T-helper 1 cell treated with Interleukin-12 subunit alpha and Interleukin-12 subunit beta and Interleukin-4 antibody, amounts not matched to agents 30 ng/mL and 1 ng/mL, for 36 hours (primary cell): ENCODE measurements at regions not wholly inside any gene's neighbourhood (a gene's known extent, or its start where the extent isn't known, plus 50 kb on each side); places are given as distances from the start of the nearest gene placed in this dataset.

Experiments
- intact Hi-C: fragments of 100-400 bp; cut with micrococcal nuclease; formaldehyde crosslinking; loops from one replicate; pipeline ENCODE4 v1.15.1; 2024

- intact Hi-C loops: no loop called here
These were observed 576.7 kb upstream of the SALL3 start for GRCh38 chr18:78402966-78403365.

GRCh38 chr18:78403371-78403770 is 576.2 kb upstream of the SALL3 start:
- intact Hi-C loops: no loop called here

GRCh38 chr18:78405763-78406162 is 573.9 kb upstream of the SALL3 start:
- intact Hi-C loops: no loop called here

DNA sequence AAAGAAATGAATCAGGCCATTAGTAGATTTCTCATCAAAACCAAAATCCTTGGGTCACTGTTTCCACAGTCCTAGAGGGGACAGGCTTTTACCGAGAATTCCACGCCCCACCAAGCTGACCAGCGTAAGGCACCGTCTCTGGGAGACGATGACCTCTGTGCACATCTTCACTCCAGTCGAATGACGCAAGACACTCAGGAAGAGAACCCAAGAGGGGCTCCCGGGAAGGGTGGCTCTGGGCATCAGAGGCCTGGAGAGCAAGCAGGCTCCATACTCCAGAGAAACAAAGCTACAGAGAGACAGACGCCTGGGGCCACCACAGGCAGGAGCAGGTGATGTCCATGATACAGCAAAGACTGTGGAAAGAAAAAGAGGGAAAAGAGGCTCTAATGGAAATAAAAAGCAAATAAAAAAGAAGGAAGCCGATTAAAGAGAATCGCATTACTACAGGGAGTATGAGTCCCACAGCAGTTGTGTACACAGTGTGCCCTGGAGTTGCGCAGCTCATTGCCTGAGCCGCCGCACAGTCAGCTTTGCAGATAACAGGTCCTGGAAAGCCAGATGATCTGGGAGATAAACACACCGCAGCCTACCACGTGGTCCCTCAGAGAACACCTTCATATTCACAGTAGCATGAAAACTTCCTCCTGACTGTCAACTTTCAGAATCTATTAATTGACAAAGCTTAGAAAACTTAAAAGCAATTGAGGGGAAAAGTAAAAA is 572.7 kb upstream of the SALL3 start:
- intact Hi-C loops: no loop called here

DNA sequence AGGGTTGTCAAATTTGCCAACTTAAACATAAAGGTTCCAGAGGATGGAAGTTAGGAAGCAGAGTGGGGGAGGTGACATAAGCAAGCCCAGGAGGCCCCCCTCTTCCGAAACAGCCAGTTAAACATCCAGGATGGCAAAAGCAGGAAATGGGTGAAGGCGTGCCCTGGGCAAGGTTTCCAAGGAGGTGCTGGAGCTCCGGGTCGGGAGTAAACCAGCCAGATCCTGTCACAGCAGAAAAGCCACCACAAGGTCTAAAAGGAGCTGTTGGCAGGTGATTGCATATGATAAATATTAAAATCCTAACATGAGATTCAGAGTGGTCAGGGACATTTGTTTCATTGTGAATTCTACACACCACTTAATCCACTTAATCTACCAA is 572.2 kb upstream of the SALL3 start:
- intact Hi-C loops: no loop called here

DNA sequence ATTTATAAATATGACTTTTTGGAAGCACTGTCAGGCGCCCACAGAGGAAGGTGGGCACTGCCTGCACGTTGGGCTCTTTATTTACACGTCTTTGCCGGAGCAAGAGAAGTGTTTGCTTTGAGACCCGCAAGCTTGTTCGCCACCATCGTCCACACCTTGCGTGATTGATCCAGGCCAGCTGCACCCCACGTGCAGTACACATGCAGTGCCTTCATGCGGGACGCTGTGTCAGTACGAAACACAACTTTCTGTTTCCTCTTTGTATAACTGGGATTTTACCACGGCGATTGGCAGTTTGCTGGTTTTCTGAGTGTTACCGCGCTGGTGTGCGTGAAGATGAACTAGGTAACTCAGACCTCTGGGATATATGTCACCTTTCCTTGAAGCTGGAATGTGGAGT is 571.0 kb upstream of the SALL3 start:
- intact Hi-C loops: no loop called here

DNA sequence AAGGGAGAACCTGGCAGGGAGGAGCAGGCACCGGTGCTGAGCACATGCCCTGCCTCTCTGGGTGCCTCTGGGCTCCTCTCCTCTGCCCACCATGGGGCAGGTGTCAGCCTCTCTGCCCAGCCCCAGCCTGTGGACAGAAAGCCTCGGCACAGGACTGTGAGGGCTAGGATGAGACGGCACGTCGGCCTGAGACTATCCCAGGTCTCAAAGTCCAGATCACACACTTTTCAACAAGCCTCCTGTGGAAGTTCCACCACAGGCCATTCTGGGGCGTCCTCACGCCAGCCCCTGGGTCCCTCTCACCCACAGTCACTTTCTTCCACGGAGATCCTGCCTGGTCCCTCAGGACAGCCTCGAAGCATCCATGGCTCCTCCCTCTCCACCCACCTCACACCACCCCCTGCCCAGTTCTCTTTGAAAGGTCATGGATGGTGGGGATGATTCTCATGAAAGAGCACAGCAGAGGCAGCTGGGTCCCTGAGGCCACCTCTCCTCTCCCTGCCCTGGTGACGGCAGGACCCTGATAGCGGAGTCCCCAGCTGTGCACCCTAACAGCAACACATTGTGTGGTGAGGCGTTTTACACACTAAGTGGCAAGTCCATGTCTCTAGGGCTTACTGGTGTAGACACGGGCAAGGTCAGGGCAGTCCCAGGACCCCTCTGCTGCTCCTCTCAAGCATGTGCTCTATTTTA is 569.4 kb upstream of the SALL3 start:
- intact Hi-C loops: no loop called here

DNA sequence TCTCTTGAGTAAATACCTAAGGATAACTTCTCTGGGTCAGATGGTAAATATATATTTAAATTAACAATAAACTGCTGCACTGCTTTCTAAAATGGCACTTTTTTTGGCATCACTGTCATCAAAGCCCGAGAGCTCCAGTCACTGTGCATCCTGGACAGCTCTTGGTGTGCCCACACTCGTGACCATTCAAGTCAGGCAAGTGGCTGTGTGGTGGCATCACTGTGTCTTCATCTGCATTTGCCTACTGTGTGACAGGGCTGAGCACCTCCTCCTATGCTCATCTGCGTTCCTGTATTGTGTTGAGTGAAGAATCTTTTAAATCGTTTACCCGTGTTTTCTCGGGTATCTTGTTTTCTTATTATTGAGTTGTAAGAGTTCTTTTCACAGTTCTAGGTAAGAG is 568.1 kb upstream of the SALL3 start:
- intact Hi-C loops: no loop called here

DNA sequence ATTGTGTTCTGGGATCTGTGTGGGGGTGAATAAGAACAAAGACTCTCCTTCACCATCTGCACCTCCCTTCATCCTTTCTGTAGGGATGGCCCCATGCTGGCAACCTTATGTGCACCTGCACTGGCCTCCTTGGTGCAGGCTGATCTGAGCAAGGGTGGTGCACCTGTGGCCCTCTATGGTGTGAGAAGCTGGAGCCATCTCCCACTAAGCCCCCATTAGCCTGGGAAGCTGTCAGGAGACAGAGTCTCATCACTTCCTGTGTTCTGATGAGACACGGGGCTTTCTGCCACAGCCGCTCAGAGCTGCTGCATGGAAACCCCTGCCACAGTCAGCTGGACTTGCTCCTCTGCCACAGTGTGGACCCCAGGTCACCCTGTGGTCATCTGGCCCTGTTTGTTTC is 565.3 kb upstream of the SALL3 start:
- intact Hi-C loops: no loop called here

- intact Hi-C loops: no loop called here
These were observed 562.8 kb upstream of the SALL3 start for GRCh38 chr18:78416853-78417252.

GRCh38 chr18:78418379-78418778 is 561.2 kb upstream of the SALL3 start:
- intact Hi-C loops: no loop called here

- intact Hi-C loops: no loop called here
These were observed 560.4 kb upstream of the SALL3 start for GRCh38 chr18:78419171-78419570.

GRCh38 chr18:78420116-78420515 is 559.5 kb upstream of the SALL3 start:
- intact Hi-C loops: no loop called here

DNA sequence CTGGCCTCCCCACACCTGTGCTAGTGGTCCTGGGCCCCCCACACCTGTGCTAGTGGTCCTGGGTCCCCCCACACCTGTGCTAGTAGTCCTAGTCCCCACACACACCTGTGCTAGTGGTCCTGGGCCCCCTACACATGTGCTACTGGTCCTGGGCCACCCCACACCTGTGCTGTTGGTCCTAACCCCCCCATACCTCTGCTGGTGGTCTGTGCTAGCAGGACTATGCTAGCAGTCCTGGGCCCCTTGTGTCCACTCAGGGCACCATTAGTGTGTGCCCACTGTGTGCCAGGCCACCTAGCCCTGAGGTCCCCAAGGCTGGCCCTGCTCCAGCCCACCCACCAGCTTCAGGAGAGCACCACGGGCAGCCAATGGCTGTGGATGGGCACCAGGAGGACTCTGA is 558.2 kb upstream of the SALL3 start:
- intact Hi-C loops: no loop called here

DNA sequence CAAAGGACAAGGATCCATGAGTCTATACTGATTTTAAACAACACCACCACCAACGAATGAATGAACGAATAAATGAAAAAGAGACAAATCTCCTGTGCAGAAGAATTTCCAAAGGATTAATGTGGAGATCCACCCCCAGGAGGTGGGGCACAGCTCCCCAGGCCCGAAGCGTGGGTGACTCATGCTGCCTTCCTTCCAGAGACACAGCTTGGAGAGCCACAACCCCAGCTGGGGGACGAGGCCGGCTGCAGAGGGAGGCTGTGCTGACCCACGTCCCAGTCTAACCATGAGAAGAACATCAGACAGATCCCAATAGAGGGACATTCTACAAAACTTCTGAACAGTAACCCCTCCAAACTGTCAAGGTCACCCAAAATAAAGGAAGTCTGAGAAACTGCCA is 557.3 kb upstream of the SALL3 start:
- intact Hi-C loops: no loop called here

DNA sequence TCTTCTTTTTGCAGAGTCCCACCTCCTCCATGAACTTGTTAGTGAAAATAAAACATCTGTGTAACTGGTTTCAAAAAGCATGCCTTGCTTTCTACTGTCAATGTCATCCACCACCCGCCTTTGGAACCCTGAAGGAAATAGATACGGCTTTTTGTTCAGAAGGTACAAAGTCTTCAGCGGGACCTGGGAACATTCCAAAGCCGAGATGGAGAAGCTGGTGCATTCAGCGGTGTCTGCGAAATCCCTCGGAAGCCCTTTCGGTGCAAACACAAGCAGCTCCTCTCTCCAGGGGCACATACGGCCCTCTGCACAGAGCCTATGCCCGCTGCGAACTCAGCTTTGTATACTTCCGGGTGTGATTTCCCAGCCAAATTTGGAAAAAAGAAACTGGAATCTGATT is 555.8 kb upstream of the SALL3 start:
- intact Hi-C loops: no loop called here

- intact Hi-C loops: no loop called here
These were observed 555.1 kb upstream of the SALL3 start for GRCh38 chr18:78424403-78425018.

- intact Hi-C loops: no loop called here
These were observed 554.6 kb upstream of the SALL3 start for GRCh38 chr18:78425019-78425412.

DNA sequence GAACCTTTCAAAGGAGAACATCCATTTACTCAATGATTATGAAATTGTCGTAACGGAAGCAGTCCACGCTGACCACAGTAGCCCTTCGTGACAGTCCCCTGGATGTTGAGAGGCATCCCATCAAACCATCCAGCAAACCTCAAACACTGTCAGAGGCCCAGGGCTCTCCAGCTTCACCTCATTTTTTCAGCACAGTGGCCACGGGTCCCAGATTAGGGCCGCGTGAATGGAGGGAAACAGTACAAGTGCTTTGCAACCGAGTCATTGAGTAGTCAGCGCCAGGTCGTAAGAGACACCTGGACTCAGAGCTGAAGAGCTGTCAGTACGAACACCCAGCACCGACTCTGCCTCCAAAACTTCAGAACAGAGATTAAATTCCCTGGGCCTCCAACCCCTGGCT is 552.5 kb upstream of the SALL3 start:
- intact Hi-C loops: no loop called here

- intact Hi-C loops: no loop called here
These were observed 550.2 kb upstream of the SALL3 start for GRCh38 chr18:78429127-78430108.

DNA sequence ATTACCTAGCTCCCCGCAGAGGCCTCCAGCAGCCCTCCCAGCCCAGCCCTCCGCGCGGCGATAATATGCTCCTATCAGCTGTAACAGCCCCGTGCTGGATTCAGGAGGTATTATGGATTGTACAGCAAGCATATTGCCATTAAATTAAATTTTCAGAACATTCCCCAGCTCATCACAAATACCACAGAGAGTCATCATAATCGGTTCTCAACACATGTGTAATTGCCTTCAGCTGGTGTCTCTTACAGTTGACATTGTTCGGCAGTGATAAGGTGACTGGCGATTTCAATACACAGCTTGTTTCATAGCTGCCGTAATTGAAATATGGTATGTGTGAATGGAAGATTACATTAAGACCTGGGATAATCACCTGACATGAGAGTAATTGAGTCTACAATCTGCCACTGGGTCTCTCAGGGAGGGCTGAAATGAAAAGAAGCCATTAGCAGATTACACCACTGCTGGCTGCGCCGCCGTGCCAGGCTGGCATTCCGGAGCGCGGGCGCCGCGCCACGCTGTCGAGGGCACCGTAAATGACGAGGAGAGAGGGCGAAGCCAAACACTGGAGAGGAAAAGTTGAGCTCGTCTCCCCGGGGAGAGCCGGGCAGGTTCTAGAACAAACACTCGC is 549.4 kb upstream of the SALL3 start:
- intact Hi-C loops: no loop called here
